ENCODE measurements at regions not wholly inside any gene's neighbourhood (a gene's known extent, or its start where the extent isn't known, plus 50 kb on each side); places are given as distances from the start of the nearest gene placed in this dataset.
"Not testable (repeated sequence)": the region's sequence is repeated elsewhere in the genome, so short reads cannot be mapped to it uniquely, and the experiment has no call there.

- no peak for DNase-seq
- no peak for ATAC-seq (replicated peaks in 1 of 2)
- Mint-ChIP-seq H3K27ac (no peak overlapping the region), H3K4me3 (no peak overlapping the region), H3K9me3 (peaks cover 9 to 12% of the 10 kb centered on the region in 2 donors), H3K4me1 (ENCODE audit: low read depth) (no peaks in the 10 kb centered on the region), H3K36me3 (ENCODE audit: insufficient read depth in 2 of 2) (peaks cover 0 to 3% of the 10 kb centered on the region in 2 donors), H3K27me3 (ENCODE audit: low read depth) (no peaks in the 10 kb centered on the region)
These were observed 746.3 kb downstream of the CDH18 start for GRCh38 chr5:19241690-19242089.

GRCh38 chr5:19246191-19246590 is 741.8 kb downstream of the CDH18 start:
- ATAC-seq (replicated peaks in 1 of 2); H3K36me3 Mint-ChIP-seq (ENCODE audit: insufficient read depth in 2 of 2); DNase-seq; H3K4me3 Mint-ChIP-seq; H3K4me1 Mint-ChIP-seq (ENCODE audit: low read depth); H3K27ac Mint-ChIP-seq; H3K27me3 Mint-ChIP-seq (ENCODE audit: low read depth): not testable (repeated sequence)
- peaks cover 10 to 12% of the 10 kb centered on the region in 2 donors for H3K9me3 Mint-ChIP-seq

- no peak overlapping the region for H3K27ac Mint-ChIP-seq
- no peaks in the 10 kb centered on the region for H3K27me3 Mint-ChIP-seq (ENCODE audit: low read depth)
- H3K9me3 Mint-ChIP-seq = peaks cover 10% of the 10 kb centered on the region in 2 donors
- no peaks in the 10 kb centered on the region for H3K4me1 Mint-ChIP-seq (ENCODE audit: low read depth)
- DNase-seq (no peak), ATAC-seq (replicated peaks in 1 of 2) (no peak)
- peaks cover 0 to 3% of the 10 kb centered on the region in 2 donors for H3K36me3 Mint-ChIP-seq (ENCODE audit: insufficient read depth in 2 of 2)
- no peak overlapping the region for H3K4me3 Mint-ChIP-seq
These were observed 740.7 kb downstream of the CDH18 start for GRCh38 chr5:19247302-19247701.

- no peak for ATAC-seq (replicated peaks in 1 of 2)
- H3K4me1 Mint-ChIP-seq (ENCODE audit: low read depth) = no peaks in the 10 kb centered on the region
- DNase-seq = no peak
- H3K27me3 Mint-ChIP-seq (ENCODE audit: low read depth) = no peaks in the 10 kb centered on the region
- peaks cover 0 to 2% of the 10 kb centered on the region in 2 donors for H3K36me3 Mint-ChIP-seq (ENCODE audit: insufficient read depth in 2 of 2)
- peaks cover 8 to 14% of the 10 kb centered on the region in 2 donors for H3K9me3 Mint-ChIP-seq
- no peak overlapping the region for H3K4me3 Mint-ChIP-seq
- H3K27ac Mint-ChIP-seq = no peak overlapping the region
These were observed 732.0 kb downstream of the CDH18 start for GRCh38 chr5:19256036-19256435.

GRCh38 chr5:19258686-19259085 is 729.3 kb downstream of the CDH18 start:
- ATAC-seq (replicated peaks in 1 of 2) (no peak), DNase-seq (no peak)
- H3K4me1 Mint-ChIP-seq (ENCODE audit: low read depth) = no peaks in the 10 kb centered on the region
- H3K27ac Mint-ChIP-seq = no peak overlapping the region
- no peak overlapping the region for H3K4me3 Mint-ChIP-seq
- H3K27me3 Mint-ChIP-seq (ENCODE audit: low read depth) = no peaks in the 10 kb centered on the region
- peaks cover 0 to 2% of the 10 kb centered on the region in 2 donors for H3K36me3 Mint-ChIP-seq (ENCODE audit: insufficient read depth in 2 of 2)
- peaks cover 11 to 13% of the 10 kb centered on the region in 2 donors for H3K9me3 Mint-ChIP-seq

- no peak overlapping the region for H3K4me3 Mint-ChIP-seq
These were observed 726.1 kb downstream of the CDH18 start for GRCh38 chr5:19261879-19262278.

GRCh38 chr5:19264821-19265220 is 723.2 kb downstream of the CDH18 start:
- H3K9me3 Mint-ChIP-seq = peaks cover 10 to 14% of the 10 kb centered on the region in 2 donors
- no peaks in the 10 kb centered on the region for H3K27me3 Mint-ChIP-seq (ENCODE audit: low read depth)
- peaks cover 0 to 2% of the 10 kb centered on the region in 2 donors for H3K36me3 Mint-ChIP-seq (ENCODE audit: insufficient read depth in 2 of 2)
- H3K4me1 Mint-ChIP-seq (ENCODE audit: low read depth) = no peaks in the 10 kb centered on the region
- DNase-seq = no peak
- no peak for ATAC-seq (replicated peaks in 1 of 2)
- H3K27ac Mint-ChIP-seq = no peak overlapping the region
- H3K4me3 Mint-ChIP-seq = no peak overlapping the region

More at GRCh38 chr5:19261879-19262278, 726.1 kb downstream of the CDH18 start:
- no peak for ATAC-seq (replicated peaks in 1 of 2)
- Mint-ChIP-seq H3K4me1 (ENCODE audit: low read depth) (no peaks in the 10 kb centered on the region), H3K27me3 (ENCODE audit: low read depth) (no peaks in the 10 kb centered on the region), H3K27ac (no peak overlapping the region), H3K36me3 (ENCODE audit: insufficient read depth in 2 of 2) (peaks cover 0 to 2% of the 10 kb centered on the region in 2 donors), H3K9me3 (peaks cover 10 to 14% of the 10 kb centered on the region in 2 donors)
- DNase-seq = no peak

- no peak for DNase-seq
- no peak overlapping the region for H3K4me3 Mint-ChIP-seq
- H3K9me3 Mint-ChIP-seq = peaks cover 4 to 17% of the 10 kb centered on the region in 2 donors
- ATAC-seq (replicated peaks in 1 of 2) = no peak
- H3K27ac Mint-ChIP-seq = no peak overlapping the region
- H3K4me1 Mint-ChIP-seq (ENCODE audit: low read depth) = no peaks in the 10 kb centered on the region
- no peaks in the 10 kb centered on the region for H3K36me3 Mint-ChIP-seq (ENCODE audit: insufficient read depth in 2 of 2)
- H3K27me3 Mint-ChIP-seq (ENCODE audit: low read depth) = no peaks in the 10 kb centered on the region
These were observed 721.2 kb downstream of the CDH18 start for GRCh38 chr5:19266791-19267190.

GRCh38 chr5:19270153-19270552 is 717.8 kb downstream of the CDH18 start:
- DNase-seq (no peak), ATAC-seq (replicated peaks in 1 of 2) (no peak)
- Mint-ChIP-seq H3K9me3 (peaks cover 4 to 15% of the 10 kb centered on the region in 2 donors), H3K4me3 (no peak overlapping the region), H3K27me3 (ENCODE audit: low read depth) (no peaks in the 10 kb centered on the region), H3K36me3 (ENCODE audit: insufficient read depth in 2 of 2) (no peaks in the 10 kb centered on the region), H3K27ac (no peak overlapping the region), H3K4me1 (ENCODE audit: low read depth) (no peaks in the 10 kb centered on the region)

- H3K27me3 Mint-ChIP-seq (ENCODE audit: low read depth) = no peaks in the 10 kb centered on the region
- H3K27ac Mint-ChIP-seq = no peak overlapping the region
- ATAC-seq (replicated peaks in 1 of 2) (no peak), DNase-seq (no peak)
- no peaks in the 10 kb centered on the region for H3K4me1 Mint-ChIP-seq (ENCODE audit: low read depth)
- no peak overlapping the region for H3K4me3 Mint-ChIP-seq
- no peaks in the 10 kb centered on the region for H3K36me3 Mint-ChIP-seq (ENCODE audit: insufficient read depth in 2 of 2)
- peaks cover 5 to 12% of the 10 kb centered on the region in 2 donors for H3K9me3 Mint-ChIP-seq
These were observed 713.4 kb downstream of the CDH18 start for GRCh38 chr5:19274578-19274977.

- Mint-ChIP-seq H3K4me1 (ENCODE audit: low read depth) (no peaks in the 10 kb centered on the region), H3K27ac (no peak overlapping the region), H3K36me3 (ENCODE audit: insufficient read depth in 2 of 2) (peaks cover 1 to 3% of the 10 kb centered on the region in 2 donors), H3K27me3 (ENCODE audit: low read depth) (no peaks in the 10 kb centered on the region), H3K9me3 (peaks cover 7 to 9% of the 10 kb centered on the region in 2 donors), H3K4me3 (no peak overlapping the region)
- no peak for ATAC-seq (replicated peaks in 1 of 2)
- no peak for DNase-seq
These were observed 702.7 kb downstream of the CDH18 start for GRCh38 chr5:19285286-19285685.

- H3K27me3 Mint-ChIP-seq (ENCODE audit: low read depth); H3K4me3 Mint-ChIP-seq; H3K36me3 Mint-ChIP-seq (ENCODE audit: insufficient read depth in 2 of 2); ATAC-seq (replicated peaks in 1 of 2); H3K27ac Mint-ChIP-seq; DNase-seq; H3K4me1 Mint-ChIP-seq (ENCODE audit: low read depth): not testable (repeated sequence)
- peaks cover 7 to 11% of the 10 kb centered on the region in 2 donors for H3K9me3 Mint-ChIP-seq
These were observed 700.3 kb downstream of the CDH18 start for GRCh38 chr5:19287548-19288277.

- H3K27me3 Mint-ChIP-seq (ENCODE audit: low read depth); H3K27ac Mint-ChIP-seq; H3K4me1 Mint-ChIP-seq (ENCODE audit: low read depth); DNase-seq; ATAC-seq (replicated peaks in 1 of 2); H3K4me3 Mint-ChIP-seq; H3K36me3 Mint-ChIP-seq (ENCODE audit: insufficient read depth in 2 of 2): not testable (repeated sequence)
- peaks cover 6 to 14% of the 10 kb centered on the region in 2 donors for H3K9me3 Mint-ChIP-seq
These were observed 699.7 kb downstream of the CDH18 start for GRCh38 chr5:19288311-19288710.

- Mint-ChIP-seq H3K4me1 (ENCODE audit: low read depth) (no peaks in the 10 kb centered on the region), H3K36me3 (ENCODE audit: insufficient read depth in 2 of 2) (no peaks in the 10 kb centered on the region), H3K4me3 (no peak overlapping the region), H3K27ac (no peak overlapping the region), H3K27me3 (ENCODE audit: low read depth) (no peaks in the 10 kb centered on the region), H3K9me3 (peaks cover 10 to 18% of the 10 kb centered on the region in 2 donors)
- no peak for DNase-seq
- no peak for ATAC-seq (replicated peaks in 1 of 2)
These were observed 690.1 kb downstream of the CDH18 start for GRCh38 chr5:19297934-19298333.

Data from activated T-cell treated with anti-CD3 and anti-CD28 coated beads, Interleukin-2, amount 50 U/mL, for 72 hours (primary cell).